ELR (cell line): ENCODE measurements at regions not wholly inside any gene's neighbourhood (a gene's known extent, or its start where the extent isn't known, plus 50 kb on each side); places are given as distances from the start of the nearest gene placed in this dataset.
"Not testable (repeated sequence)": the region's sequence is repeated elsewhere in the genome, so short reads cannot be mapped to it uniquely, and the experiment has no call there.

Source experiments
- DNase-seq: peaks from one replicate; pipeline ENCODE4 v3.0.0-alpha.2; 2015; ENCODE audit warnings: low read depth

GRCh38 chr5:50590444-50591189 is 75.8 kb upstream of the PARP8 start:
- DNase-seq: not testable (repeated sequence)

DNA sequence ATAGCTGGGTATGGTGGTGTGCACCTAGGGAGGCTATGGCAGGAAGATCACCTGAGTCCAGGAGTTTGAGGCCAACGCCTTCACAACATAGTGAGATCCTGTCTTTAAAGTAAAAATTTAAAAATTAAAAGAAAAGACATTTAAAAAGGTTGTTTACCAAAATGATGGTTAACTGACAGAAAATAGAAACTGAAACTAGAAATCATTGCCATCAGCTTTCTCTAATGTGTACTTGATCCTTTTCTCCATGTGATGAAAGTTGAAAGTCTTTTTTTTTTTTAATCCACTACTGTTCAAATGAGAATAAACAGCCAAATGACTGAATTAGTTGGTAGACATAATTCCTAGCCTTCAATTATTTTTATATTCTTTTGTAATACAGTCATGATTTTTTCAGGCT is 75.1 kb upstream of the PARP8 start:
- not testable (repeated sequence) for DNase-seq

- DNase-seq: no peak
Measured at GRCh38 chr5:50593681-50594080, 72.8 kb upstream of the PARP8 start.

DNA sequence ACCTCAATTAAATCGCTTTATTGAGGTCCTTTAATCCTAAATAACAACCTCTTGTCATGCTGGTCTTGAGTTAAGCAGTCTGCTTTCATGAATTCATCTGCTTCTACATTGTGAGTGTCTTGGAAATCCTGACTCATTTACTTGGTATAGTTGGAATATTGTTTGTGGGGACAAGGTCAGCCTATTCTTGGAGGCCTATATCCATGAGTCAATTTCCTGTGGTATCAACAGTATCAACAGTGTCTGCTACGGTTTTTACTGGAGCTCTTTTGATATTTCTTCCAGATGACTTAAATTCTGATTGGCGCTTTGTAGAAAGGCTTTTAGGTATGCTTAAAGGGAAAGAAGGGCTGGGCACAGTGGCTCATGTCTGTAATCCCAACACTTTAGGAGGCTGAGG is 71.2 kb upstream of the PARP8 start:
- peak; percentile 88 for DNase-seq

DNA sequence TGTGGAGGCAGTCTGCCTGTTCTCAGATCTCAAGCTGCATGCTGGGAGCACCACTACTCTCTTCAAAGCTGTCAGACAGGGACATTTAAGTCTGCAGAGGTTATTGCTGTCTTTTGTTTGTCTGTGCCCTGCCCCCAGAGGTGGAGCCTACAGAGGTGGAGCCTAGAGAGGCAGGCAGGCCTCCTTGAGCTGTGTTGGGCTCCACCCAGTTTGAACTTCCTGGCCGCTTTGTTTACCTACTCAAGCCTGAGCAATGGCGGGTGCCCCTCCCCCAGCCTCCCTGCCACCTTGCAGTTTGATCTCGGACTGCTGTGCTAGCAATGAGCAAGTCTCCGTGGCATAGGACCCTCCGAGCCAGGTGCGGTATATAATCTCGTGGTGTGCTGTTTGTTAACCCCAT is 64.9 kb upstream of the PARP8 start:
- not testable (repeated sequence) for DNase-seq

DNA sequence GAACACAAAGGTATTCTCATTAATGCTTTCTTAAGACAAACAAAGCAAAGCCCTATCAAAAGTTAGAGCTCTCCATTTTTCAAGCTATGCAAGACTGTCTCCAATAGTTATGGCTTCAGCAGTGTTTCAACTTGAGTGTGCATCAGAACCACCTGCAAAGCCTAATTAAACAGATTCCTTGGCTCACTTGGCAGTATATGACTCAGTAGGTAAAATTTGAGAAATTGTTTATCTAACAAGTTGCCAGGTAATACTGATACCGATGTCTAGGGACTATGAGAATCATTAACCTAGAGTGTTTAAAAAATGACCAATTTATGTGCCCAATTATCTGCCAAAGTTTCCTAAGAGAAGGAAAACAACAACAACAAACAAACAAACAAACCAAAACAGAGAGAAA is 60.3 kb upstream of the PARP8 start:
- DNase-seq: no peak

- DNase-seq: not testable (repeated sequence)
Measured at GRCh38 chr5:50607456-50607855, 59.0 kb upstream of the PARP8 start.

- not testable (repeated sequence) for DNase-seq
Measured at GRCh38 chr5:50607953-50608705, 58.3 kb upstream of the PARP8 start.

DNA sequence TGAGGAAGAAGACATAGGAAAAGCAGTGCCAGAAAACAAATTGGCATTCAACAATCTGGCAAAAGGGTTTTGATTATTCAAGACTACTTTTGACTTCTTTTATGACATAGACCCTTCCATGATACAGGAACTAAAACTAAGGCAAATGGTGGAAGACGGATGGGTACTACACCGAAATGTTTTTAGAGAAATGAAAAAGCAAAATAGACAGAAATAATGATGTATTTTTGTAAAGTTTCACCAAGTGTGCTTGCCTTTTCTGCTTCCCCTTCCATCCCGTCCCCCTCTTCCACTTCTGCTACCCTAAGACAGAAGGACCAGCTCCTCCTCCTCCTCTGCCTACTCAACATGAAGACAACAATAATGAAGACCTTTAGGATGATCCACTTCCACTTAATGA is 53.4 kb upstream of the PARP8 start:
- DNase-seq: not testable (repeated sequence)
